Esophagus muscularis mucosa (tissue), 3 donors: ENCODE measurements at regions not wholly inside any gene's neighbourhood (a gene's known extent, or its start where the extent isn't known, plus 50 kb on each side); places are given as distances from the start of the nearest gene placed in this dataset.

Experiments used
- POLR2A ChIP-seq: fragments of 450-650 bp; IDR thresholded peaks from one replicate; pipeline ENCODE4 v1.6.1; 2017; ENCODE audit warnings: antibody characterized with exemption, moderate library complexity, mild to moderate bottlenecking, low read depth
- POLR2AphosphoS5 ChIP-seq, 2 donors: sonication (generic); formaldehyde crosslinking; IDR thresholded peaks; one replicate each; pipeline ENCODE4 v1.6.1; 2017; ENCODE audit warnings: antibody characterized with exemption in 2 of 2
- TF ChIP-seq, protein P1 (sequence below), 3 experiments: fragments of 200-600 bp in 2 of 3; fragments of 450-650 bp in 1 of 3; sonication (generic) in 2 of 3; IDR thresholded peaks; one replicate each; pipeline ENCODE4 v1.5.1; 2017 to 2019; ENCODE audit warnings: antibody characterized with exemption in 3 of 3, mild to moderate bottlenecking in 2 of 3, moderate library complexity in 1 of 3

DNA sequence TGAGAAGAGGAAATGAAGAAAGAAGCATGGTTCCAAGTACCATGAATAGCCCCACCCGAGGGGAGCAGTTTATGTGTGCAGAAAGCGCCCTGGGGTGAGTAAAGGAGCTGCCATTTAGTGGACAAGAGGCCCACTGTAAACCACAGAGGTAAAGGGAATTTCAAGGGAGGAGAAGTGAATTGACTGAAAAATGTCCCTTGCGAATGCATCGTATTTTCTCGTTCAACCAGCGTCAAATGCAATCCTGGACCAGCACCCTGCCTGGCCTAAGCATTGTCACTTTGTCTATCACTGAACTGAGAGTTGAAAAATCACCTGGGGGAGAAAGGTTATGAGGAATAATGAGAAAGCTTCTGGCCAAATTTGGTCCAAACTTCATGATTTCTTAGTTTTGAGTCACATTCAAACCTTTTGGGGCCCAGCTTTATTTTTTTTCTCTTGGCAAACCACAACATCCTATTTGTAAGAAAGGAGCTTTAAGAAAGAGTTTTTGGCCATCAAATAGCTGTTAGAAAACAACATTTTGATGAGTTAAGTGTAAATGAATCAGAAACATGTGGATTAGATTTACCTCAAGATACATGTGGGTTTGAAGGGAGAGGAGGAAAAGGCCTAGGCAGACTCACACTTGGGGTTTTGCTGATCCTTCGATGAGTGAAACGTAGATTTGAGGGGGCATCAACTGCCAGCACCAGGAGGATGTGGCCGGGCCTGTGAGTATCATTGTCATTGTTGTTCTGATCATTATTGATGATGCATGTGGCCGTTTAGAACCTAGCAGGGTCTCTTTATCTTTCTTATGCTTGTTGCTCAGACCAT lies 214.0 kb downstream of the CLIC5 start:
- TF ChIP-seq, protein P1, sequence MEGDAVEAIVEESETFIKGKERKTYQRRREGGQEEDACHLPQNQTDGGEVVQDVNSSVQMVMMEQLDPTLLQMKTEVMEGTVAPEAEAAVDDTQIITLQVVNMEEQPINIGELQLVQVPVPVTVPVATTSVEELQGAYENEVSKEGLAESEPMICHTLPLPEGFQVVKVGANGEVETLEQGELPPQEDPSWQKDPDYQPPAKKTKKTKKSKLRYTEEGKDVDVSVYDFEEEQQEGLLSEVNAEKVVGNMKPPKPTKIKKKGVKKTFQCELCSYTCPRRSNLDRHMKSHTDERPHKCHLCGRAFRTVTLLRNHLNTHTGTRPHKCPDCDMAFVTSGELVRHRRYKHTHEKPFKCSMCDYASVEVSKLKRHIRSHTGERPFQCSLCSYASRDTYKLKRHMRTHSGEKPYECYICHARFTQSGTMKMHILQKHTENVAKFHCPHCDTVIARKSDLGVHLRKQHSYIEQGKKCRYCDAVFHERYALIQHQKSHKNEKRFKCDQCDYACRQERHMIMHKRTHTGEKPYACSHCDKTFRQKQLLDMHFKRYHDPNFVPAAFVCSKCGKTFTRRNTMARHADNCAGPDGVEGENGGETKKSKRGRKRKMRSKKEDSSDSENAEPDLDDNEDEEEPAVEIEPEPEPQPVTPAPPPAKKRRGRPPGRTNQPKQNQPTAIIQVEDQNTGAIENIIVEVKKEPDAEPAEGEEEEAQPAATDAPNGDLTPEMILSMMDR (IDR thresholded peaks at IDR 0.05): no peak
- TF ChIP-seq POLR2AphosphoS5 (IDR thresholded peaks at IDR 0.05): no peak
- no peak for TF ChIP-seq POLR2A
